HepG2 (cell line): ENCODE measurements at regions not wholly inside any gene's neighbourhood (a gene's known extent, or its start where the extent isn't known, plus 50 kb on each side); places are given as distances from the start of the nearest gene placed in this dataset.

ENCODE experiments used
- CEBPG ChIP-seq: IDR thresholded peaks from 2 replicates; pipeline ENCODE4 v1.6.1; 2016
- EZH2 ChIP-seq: conservative IDR thresholded peaks from 2 replicates; pipeline ENCODE4 v1.6.1; 2012; ENCODE audit warnings: mild to moderate bottlenecking, low read depth, low read length, moderate library complexity
- GTF2F1 ChIP-seq: fragments of 150-350 bp; IDR thresholded peaks from 2 replicates; pipeline ENCODE4 v1.6.1; 2014; ENCODE audit warnings: low read length
- HNF4G ChIP-seq, 2 experiments: sonication (generic) in 1 of 2; formaldehyde crosslinking in 1 of 2; IDR thresholded peaks; 2 replicates each; pipeline versions ENCODE4 v1.4.0 to v1.6.1; 2011 to 2020; ENCODE audit warnings: borderline replicate concordance in 2 of 2, low read depth in 2 of 2, mild to moderate bottlenecking in 2 of 2, low read length in 1 of 2, missing genetic modification reagents in 1 of 2, moderate library complexity in 1 of 2
- MEF2D ChIP-seq: sonication (generic); formaldehyde crosslinking; IDR thresholded peaks from 2 replicates; pipeline ENCODE4 v1.5.1; 2020; ENCODE audit warnings: mild to moderate bottlenecking, missing genetic modification reagents
- RAD51 ChIP-seq: fragments of 450-650 bp; IDR thresholded peaks from 2 replicates; pipeline ENCODE4 v1.6.1; 2016; ENCODE audit warnings: borderline replicate concordance
- RBFOX2 ChIP-seq: fragments of 200-400 bp; formaldehyde crosslinking; IDR thresholded peaks from 2 replicates; pipeline ENCODE4 v1.6.1; 2017; ENCODE audit warnings: low read depth, mild to moderate bottlenecking, low read length
- SNAI1 ChIP-seq: sonication (generic); formaldehyde crosslinking; IDR thresholded peaks from 2 replicates; pipeline ENCODE4 v1.5.0; 2020; ENCODE audit warnings: mild to moderate bottlenecking, missing genetic modification reagents, borderline replicate concordance
- TOE1 ChIP-seq: sonication (generic); formaldehyde crosslinking; IDR thresholded peaks from 2 replicates; pipeline ENCODE4 v1.4.0; 2020; ENCODE audit warnings: mild to moderate bottlenecking, missing genetic modification reagents
- ZNF276 ChIP-seq: sonication (generic); formaldehyde crosslinking; IDR thresholded peaks from 2 replicates; pipeline ENCODE4 v1.4.0; 2020; ENCODE audit warnings: mild to moderate bottlenecking, low read depth, missing genetic modification reagents
- ZNF432 ChIP-seq: sonication (generic); formaldehyde crosslinking; IDR thresholded peaks from 2 replicates; pipeline ENCODE4 v1.5.0; 2020; ENCODE audit warnings: missing genetic modification reagents, mild to moderate bottlenecking, borderline replicate concordance
- ZNF552 ChIP-seq: sonication (generic); formaldehyde crosslinking; IDR thresholded peaks from 2 replicates; pipeline ENCODE4 v1.9.0; 2022; ENCODE audit warnings: missing genetic modification reagents, mild to moderate bottlenecking, borderline replicate concordance
- ZSCAN12 ChIP-seq: sonication (generic); formaldehyde crosslinking; IDR thresholded peaks from 2 replicates; pipeline ENCODE4 v1.9.0; 2021; ENCODE audit warnings: mild to moderate bottlenecking, missing genetic modification reagents
- TF ChIP-seq, protein P1 (sequence below): sonication (generic); formaldehyde crosslinking; conservative IDR thresholded peaks from 2 replicates; pipeline ENCODE4 v1.4.0; 2020; ENCODE audit warnings: missing genetic modification reagents
- TF ChIP-seq, protein P2 (sequence below): sonication (generic); formaldehyde crosslinking; IDR thresholded peaks from 2 replicates; pipeline ENCODE4 v1.5.0; 2020; ENCODE audit warnings: mild to moderate bottlenecking, missing genetic modification reagents, borderline replicate concordance
- TF ChIP-seq, protein P3 (sequence below): sonication (generic); formaldehyde crosslinking; IDR thresholded peaks from 2 replicates; pipeline ENCODE4 v1.5.0; 2020; ENCODE audit warnings: mild to moderate bottlenecking, missing genetic modification reagents

GRCh38 chr9:129558551-129559505 is 62.1 kb downstream of the C9orf50 start (continued):
- TF ChIP-seq, protein P1, sequence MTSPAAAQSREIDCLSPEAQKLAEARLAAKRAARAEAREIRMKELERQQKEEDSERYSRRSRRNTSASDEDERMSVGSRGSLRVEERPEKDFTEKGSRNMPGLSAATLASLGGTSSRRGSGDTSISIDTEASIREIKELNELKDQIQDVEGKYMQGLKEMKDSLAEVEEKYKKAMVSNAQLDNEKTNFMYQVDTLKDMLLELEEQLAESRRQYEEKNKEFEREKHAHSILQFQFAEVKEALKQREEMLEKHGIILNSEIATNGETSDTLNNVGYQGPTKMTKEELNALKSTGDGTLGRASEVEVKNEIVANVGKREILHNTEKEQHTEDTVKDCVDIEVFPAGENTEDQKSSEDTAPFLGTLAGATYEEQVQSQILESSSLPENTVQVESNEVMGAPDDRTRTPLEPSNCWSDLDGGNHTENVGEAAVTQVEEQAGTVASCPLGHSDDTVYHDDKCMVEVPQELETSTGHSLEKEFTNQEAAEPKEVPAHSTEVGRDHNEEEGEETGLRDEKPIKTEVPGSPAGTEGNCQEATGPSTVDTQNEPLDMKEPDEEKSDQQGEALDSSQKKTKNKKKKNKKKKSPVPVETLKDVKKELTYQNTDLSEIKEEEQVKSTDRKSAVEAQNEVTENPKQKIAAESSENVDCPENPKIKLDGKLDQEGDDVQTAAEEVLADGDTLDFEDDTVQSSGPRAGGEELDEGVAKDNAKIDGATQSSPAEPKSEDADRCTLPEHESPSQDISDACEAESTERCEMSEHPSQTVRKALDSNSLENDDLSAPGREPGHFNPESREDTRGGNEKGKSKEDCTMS (CRISPR knock-in tag): no peak
- TF ChIP-seq RAD51 (no peak), SNAI1 (CRISPR knock-in tag) (0 out of 2 replicates have a peak, but pooled peaks have one; percentile 73), ZSCAN12 (CRISPR knock-in tag) (0 out of 2 replicates have a peak, but pooled peaks have one; percentile 46), CEBPG (CRISPR knock-in tag) (peak; percentile 17; the same call in 1 of the 2 replicates), ZNF552 (CRISPR knock-in tag) (peak; percentile 87), MEF2D (CRISPR knock-in tag) (peak; percentile 22; the same call in 1 of the 2 replicates), ZNF276 (peak; percentile 95), EZH2 (no peak), RBFOX2 (peak; percentile 80), ZNF432 (CRISPR knock-in tag) (no peak), GTF2F1 (no peak), HNF4G (IDR thresholded peaks at IDR 0.05; ENCODE audit: borderline replicate concordance, low read depth, low read length) (peak; percentile 50; the same call in 1 of the 2 replicates), HNF4G (CRISPR knock-in tag; IDR thresholded peaks at IDR 0.05; ENCODE audit: borderline replicate concordance, low read depth) (peak; percentile 70; the same call in 1 of the 2 replicates), TOE1 (CRISPR knock-in tag) (peak; percentile 52; the same call in 1 of the 2 replicates)
- TF ChIP-seq, protein P2, sequence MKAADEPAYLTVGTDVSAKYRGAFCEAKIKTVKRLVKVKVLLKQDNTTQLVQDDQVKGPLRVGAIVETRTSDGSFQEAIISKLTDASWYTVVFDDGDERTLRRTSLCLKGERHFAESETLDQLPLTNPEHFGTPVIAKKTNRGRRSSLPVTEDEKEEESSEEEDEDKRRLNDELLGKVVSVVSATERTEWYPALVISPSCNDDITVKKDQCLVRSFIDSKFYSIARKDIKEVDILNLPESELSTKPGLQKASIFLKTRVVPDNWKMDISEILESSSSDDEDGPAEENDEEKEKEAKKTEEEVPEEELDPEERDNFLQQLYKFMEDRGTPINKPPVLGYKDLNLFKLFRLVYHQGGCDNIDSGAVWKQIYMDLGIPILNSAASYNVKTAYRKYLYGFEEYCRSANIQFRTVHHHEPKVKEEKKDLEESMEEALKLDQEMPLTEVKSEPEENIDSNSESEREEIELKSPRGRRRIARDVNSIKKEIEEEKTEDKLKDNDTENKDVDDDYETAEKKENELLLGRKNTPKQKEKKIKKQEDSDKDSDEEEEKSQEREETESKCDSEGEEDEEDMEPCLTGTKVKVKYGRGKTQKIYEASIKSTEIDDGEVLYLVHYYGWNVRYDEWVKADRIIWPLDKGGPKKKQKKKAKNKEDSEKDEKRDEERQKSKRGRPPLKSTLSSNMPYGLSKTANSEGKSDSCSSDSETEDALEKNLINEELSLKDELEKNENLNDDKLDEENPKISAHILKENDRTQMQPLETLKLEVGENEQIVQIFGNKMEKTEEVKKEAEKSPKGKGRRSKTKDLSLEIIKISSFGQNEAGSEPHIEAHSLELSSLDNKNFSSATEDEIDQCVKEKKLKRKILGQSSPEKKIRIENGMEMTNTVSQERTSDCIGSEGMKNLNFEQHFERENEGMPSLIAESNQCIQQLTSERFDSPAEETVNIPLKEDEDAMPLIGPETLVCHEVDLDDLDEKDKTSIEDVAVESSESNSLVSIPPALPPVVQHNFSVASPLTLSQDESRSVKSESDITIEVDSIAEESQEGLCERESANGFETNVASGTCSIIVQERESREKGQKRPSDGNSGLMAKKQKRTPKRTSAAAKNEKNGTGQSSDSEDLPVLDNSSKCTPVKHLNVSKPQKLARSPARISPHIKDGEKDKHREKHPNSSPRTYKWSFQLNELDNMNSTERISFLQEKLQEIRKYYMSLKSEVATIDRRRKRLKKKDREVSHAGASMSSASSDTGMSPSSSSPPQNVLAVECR (CRISPR knock-in tag): peak; percentile 82
- TF ChIP-seq, protein P3, sequence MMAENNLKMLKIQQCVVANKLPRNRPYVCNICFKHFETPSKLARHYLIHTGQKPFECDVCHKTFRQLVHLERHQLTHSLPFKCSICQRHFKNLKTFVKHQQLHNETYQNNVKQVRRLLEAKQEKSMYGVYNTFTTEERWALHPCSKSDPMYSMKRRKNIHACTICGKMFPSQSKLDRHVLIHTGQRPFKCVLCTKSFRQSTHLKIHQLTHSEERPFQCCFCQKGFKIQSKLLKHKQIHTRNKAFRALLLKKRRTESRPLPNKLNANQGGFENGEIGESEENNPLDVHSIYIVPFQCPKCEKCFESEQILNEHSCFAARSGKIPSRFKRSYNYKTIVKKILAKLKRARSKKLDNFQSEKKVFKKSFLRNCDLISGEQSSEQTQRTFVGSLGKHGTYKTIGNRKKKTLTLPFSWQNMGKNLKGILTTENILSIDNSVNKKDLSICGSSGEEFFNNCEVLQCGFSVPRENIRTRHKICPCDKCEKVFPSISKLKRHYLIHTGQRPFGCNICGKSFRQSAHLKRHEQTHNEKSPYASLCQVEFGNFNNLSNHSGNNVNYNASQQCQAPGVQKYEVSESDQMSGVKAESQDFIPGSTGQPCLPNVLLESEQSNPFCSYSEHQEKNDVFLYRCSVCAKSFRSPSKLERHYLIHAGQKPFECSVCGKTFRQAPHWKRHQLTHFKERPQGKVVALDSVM (CRISPR knock-in tag): peak; percentile 52; the same call in 1 of the 2 replicates
